ENCODE measurements at regions not wholly inside any gene's neighbourhood (a gene's known extent, or its start where the extent isn't known, plus 50 kb on each side); places are given as distances from the start of the nearest gene placed in this dataset.
A peak's percentile ranks its signal among the peaks of the same experiment; 100 is the strongest.
"Not testable (repeated sequence)": the region's sequence is repeated elsewhere in the genome, so short reads cannot be mapped to it uniquely, and the experiment has no call there.

DNA sequence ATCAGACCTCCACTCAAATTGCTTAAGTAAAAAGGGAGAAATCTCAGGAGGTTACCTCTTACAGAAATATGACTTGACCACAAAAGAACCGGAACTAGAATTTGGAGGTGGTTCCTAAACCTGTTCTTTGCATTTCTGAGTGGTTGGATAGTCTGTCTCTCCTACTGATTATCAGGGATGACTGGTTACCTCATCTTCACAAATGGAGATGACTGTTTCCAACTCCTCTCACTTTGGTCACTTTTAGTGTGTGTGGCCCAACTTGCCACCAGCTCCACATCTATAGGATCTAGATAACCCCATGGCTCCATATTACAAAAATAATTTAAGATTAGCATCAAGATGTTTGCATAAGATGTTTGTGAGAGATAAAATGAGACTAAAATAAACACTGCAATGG lies 95.5 kb downstream of the CCDC71L start:
- no peak overlapping the region for H3K4me3 Mint-ChIP-seq
- H3K9me3 Mint-ChIP-seq = no peaks in the 10 kb centered on the region
- H3K27me3 Mint-ChIP-seq = peaks cover 20 to 24% of the 10 kb centered on the region in 2 donors
- no peaks in the 10 kb centered on the region for H3K4me1 Mint-ChIP-seq (ENCODE audit: low read depth in 2 of 2)
- no peak overlapping the region for H3K27ac Mint-ChIP-seq
- DNase-seq (no peak), ATAC-seq (replicated peaks) (no peak)
- no peaks in the 10 kb centered on the region for H3K36me3 Mint-ChIP-seq (ENCODE audit: insufficient read depth)

DNA sequence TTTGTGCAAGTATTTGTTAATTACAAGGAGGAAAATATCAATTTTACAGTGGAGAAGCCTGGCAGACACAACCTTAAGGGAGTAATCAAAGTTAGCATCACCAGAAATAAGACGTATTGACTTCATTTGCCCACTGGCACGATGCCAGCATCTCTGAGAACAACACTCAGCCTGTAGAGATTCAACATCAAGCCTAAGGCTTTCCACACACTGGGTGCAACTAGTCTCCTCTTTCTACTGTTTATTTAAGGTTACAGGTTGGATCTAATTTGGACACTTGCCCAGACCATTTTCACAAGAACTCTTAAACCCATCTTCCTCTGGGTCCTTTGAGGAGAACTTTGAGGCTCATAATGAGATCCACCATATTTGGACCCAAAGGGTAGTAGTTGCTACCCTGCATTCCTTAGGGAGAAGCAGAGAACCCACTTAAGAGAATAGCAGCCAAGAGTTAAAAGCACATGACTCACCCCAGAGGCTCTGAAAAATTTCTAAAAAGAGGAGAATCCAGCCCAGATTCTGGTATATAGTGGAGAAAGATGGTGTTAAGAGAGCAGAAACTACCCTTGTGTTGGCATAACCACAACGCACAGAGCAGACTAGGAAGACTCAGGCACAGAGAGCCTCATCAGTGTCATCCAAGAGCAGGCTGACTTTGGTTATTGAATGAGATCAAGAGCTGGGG lies 97.3 kb downstream of the CCDC71L start:
- no peak overlapping the region for H3K4me3 Mint-ChIP-seq
- DNase-seq (no peak), ATAC-seq (replicated peaks) (no peak)
- H3K9me3 Mint-ChIP-seq = no peaks in the 10 kb centered on the region
- H3K4me1 Mint-ChIP-seq (ENCODE audit: low read depth in 2 of 2) = no peaks in the 10 kb centered on the region
- no peak overlapping the region for H3K27ac Mint-ChIP-seq
- H3K27me3 Mint-ChIP-seq = peaks cover 29 to 32% of the 10 kb centered on the region in 2 donors
- no peaks in the 10 kb centered on the region for H3K36me3 Mint-ChIP-seq (ENCODE audit: insufficient read depth)

DNA sequence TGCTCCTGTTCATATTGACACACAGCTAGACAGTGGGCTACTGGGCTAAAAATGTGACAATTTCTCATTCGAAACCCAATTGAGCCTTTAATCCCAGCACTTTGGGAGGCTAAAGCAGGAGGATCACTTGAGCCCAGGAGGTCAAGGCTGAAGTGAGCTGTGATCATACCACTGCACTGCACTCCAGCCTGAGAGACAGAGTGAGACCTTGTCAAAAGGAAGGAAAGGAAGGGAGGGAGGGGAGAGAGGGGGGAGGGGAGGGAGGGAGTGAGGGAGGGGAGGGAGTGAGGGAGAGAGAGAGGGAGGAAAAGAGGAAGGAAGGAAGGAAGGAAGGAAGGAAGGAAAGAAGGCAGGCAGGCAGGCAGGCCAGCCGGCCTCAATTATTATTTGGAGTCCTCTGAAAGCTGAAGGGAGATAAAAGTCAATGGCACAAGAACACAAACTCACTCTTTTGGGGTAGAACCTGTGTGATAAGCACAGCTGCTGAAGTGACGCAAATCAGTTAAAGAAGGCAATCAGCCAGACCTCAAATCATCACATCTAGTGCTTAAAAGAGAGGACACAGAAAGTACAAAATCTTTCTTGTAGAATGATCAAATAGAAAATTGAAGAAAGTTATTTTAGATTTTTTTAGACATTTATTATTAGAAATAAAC lies 98.1 kb downstream of the CCDC71L start:
- H3K9me3 Mint-ChIP-seq = no peaks in the 10 kb centered on the region
- H3K4me1 Mint-ChIP-seq (ENCODE audit: low read depth in 2 of 2) = no peaks in the 10 kb centered on the region
- H3K27ac Mint-ChIP-seq = no peak overlapping the region
- no peak for ATAC-seq (replicated peaks)
- peaks cover 30 to 32% of the 10 kb centered on the region in 2 donors for H3K27me3 Mint-ChIP-seq
- no peak overlapping the region for H3K4me3 Mint-ChIP-seq
- H3K36me3 Mint-ChIP-seq (ENCODE audit: insufficient read depth) = no peaks in the 10 kb centered on the region
- DNase-seq = no peak

- H3K9me3 Mint-ChIP-seq = no peaks in the 10 kb centered on the region
- DNase-seq (no peak), ATAC-seq (replicated peaks) (no peak)
- no peaks in the 10 kb centered on the region for H3K4me1 Mint-ChIP-seq (ENCODE audit: low read depth in 2 of 2)
- no peak overlapping the region for H3K27ac Mint-ChIP-seq
- H3K36me3 Mint-ChIP-seq (ENCODE audit: insufficient read depth) = no peaks in the 10 kb centered on the region
- H3K27me3 Mint-ChIP-seq = peaks cover 26 to 29% of the 10 kb centered on the region in 2 donors
- H3K4me3 Mint-ChIP-seq = no peak overlapping the region
Observed at GRCh38 chr7:106561666-106562411, 99.1 kb downstream of the CCDC71L start.

DNA sequence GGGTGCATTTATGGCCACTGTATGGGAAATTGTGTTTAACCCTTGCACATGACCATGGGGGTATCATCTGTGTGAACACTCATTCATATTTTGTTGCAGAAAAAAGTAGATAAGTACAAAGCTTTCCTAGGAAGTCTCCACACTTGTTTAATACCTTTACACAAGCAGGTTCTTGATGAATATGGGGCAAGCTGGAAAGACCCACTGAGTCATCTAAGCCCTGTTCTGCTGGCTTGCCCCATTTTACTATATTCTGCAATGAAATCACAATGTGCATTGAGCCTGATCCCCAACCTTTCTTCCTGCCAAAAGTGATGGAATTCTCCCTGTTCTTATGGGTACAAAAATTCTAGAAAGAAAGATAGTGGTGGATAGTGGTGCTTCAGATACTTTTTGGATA lies 99.8 kb downstream of the CCDC71L start:
- no peak for DNase-seq
- no peak overlapping the region for H3K27ac Mint-ChIP-seq
- H3K4me3 Mint-ChIP-seq = no peak overlapping the region
- no peaks in the 10 kb centered on the region for H3K9me3 Mint-ChIP-seq
- peaks cover 26 to 29% of the 10 kb centered on the region in 2 donors for H3K27me3 Mint-ChIP-seq
- H3K36me3 Mint-ChIP-seq (ENCODE audit: insufficient read depth) = no peaks in the 10 kb centered on the region
- H3K4me1 Mint-ChIP-seq (ENCODE audit: low read depth in 2 of 2) = no peaks in the 10 kb centered on the region
- ATAC-seq (replicated peaks) = no peak

GRCh38 chr7:106560482-106560881 lies 100.5 kb downstream of the CCDC71L start:
- no peaks in the 10 kb centered on the region for H3K4me1 Mint-ChIP-seq (ENCODE audit: low read depth in 2 of 2)
- H3K27ac Mint-ChIP-seq = no peak overlapping the region
- no peaks in the 10 kb centered on the region for H3K9me3 Mint-ChIP-seq
- DNase-seq (no peak), ATAC-seq (replicated peaks) (no peak)
- peaks cover 26 to 30% of the 10 kb centered on the region in 2 donors for H3K27me3 Mint-ChIP-seq
- H3K36me3 Mint-ChIP-seq (ENCODE audit: insufficient read depth) = no peaks in the 10 kb centered on the region
- H3K4me3 Mint-ChIP-seq = no peak overlapping the region

DNA sequence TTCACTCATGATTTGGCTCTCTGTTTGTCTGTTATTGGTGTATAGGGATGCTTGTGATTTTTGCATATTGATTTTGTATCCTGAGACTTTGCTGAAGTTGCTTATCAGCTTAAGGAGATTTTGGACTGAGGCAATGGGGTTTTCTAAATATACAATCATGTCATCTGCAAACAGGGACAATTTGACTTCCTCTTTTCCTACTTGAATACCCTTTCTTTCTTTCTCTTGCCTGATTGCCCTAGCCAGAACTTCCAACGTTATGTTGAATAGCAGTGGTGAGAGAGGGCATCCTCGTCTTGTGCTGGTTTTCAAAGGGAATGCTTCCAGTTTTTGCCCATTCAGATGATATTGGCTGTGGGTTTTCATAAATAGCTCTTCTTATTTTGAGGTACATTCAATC lies 104.7 kb downstream of the CCDC71L start:
- not testable (repeated sequence) for H3K4me1 Mint-ChIP-seq (ENCODE audit: low read depth in 2 of 2); H3K27ac Mint-ChIP-seq

DNA sequence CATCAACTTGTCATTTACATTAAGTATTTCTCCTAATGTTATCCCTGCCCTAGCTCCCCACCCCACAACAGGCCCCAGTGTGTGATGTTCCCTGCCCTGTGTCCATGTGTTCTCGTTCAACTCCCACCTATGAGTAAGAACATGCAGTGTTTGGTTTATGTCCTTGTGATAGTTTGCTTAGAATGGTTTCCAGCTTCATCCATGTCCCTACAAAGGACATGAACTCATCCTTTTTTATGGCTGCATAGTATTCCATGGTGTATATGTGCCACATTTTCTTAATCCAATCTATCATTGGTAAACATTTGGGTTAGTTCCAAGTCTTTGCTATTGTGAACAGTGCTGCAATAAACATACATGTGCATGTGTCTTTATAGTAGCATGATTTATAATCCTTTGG lies 106.3 kb downstream of the CCDC71L start:
- not testable (repeated sequence) for H3K4me1 Mint-ChIP-seq (ENCODE audit: low read depth in 2 of 2); H3K36me3 Mint-ChIP-seq (ENCODE audit: insufficient read depth); H3K9me3 Mint-ChIP-seq; H3K27ac Mint-ChIP-seq; ATAC-seq (replicated peaks); H3K4me3 Mint-ChIP-seq; DNase-seq
- peaks cover 15 to 20% of the 10 kb centered on the region in 2 donors for H3K27me3 Mint-ChIP-seq

More for the DNA sequence above, 104.7 kb downstream of the CCDC71L start:
- not testable (repeated sequence) for H3K4me3 Mint-ChIP-seq; H3K9me3 Mint-ChIP-seq; H3K36me3 Mint-ChIP-seq (ENCODE audit: insufficient read depth); DNase-seq; ATAC-seq (replicated peaks)
- peaks cover 25 to 26% of the 10 kb centered on the region in 2 donors for H3K27me3 Mint-ChIP-seq

DNA sequence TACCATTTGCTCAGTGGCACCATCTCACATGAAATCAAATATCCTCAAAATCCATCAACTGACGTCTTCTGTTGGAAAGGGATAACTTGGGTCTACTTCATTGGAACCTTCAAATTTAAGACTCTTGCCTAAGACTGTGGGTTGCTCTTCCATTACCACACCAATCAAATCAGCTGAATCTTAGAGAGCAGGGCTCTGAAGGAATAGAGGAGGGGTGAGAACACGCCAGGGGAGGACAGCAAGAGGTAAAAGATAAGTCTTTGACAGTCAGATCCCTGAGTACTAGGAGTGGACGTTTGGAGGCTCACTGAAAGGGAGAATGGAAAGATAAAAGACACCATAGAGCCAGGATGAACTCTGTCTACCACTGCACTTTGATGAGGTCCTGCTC lies 107.5 kb downstream of the CCDC71L start:
- DNase-seq = no peak
- no peak overlapping the region for H3K27ac Mint-ChIP-seq
- H3K27me3 Mint-ChIP-seq = peaks cover 3 to 11% of the 10 kb centered on the region in 2 donors
- no peaks in the 10 kb centered on the region for H3K36me3 Mint-ChIP-seq (ENCODE audit: insufficient read depth)
- H3K4me1 Mint-ChIP-seq (ENCODE audit: low read depth in 2 of 2) = no peaks in the 10 kb centered on the region
- peaks cover 0 to 5% of the 10 kb centered on the region in 2 donors for H3K9me3 Mint-ChIP-seq
- no peak for ATAC-seq (replicated peaks)
- no peak overlapping the region for H3K4me3 Mint-ChIP-seq

DNA sequence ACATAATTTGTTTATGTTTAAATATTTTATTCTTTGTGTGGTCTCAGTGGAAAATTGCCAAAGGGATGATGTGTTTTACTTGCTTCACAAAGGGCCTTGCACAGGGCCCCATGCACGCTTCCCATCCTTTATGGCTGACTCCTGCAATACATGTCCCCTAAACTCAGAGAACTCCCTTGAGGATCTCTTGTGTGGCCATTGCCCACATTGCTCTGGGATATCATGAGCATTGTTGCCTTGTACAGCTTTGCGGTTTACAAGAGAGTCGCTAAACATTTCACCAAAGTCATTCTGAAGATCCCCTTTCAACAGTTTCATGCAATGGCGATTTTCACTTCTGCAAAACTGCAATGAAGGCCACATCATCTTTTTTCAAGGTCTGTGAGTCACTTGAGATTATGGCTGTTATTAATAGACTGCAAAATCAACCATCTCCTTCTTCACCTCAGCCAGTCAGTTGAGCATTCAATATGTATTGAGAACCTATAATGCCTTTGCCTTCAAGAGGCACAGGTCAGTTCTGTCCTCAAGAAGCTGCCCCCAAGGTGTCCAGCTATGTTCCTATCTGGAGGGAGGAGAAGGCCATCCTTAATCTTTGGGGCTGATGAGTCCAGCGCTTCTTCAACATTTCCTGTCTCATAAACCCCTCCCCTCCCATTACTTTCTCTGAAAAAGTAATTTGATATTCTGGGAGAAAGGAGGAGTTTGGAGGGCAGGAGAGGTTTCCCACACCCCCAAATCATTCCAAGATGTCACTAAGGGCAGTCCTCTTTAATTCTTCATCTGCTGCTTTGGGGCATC lies 108.1 kb downstream of the CCDC71L start:
- no peak for DNase-seq
- peaks cover 0 to 5% of the 10 kb centered on the region in 2 donors for H3K9me3 Mint-ChIP-seq
- H3K36me3 Mint-ChIP-seq (ENCODE audit: insufficient read depth) = no peaks in the 10 kb centered on the region
- H3K27me3 Mint-ChIP-seq = peaks cover 0 to 11% of the 10 kb centered on the region in 2 donors
- H3K27ac Mint-ChIP-seq = no peak overlapping the region
- no peaks in the 10 kb centered on the region for H3K4me1 Mint-ChIP-seq (ENCODE audit: low read depth in 2 of 2)
- no peak overlapping the region for H3K4me3 Mint-ChIP-seq
- peak; percentile 37 for ATAC-seq (replicated peaks)

DNA sequence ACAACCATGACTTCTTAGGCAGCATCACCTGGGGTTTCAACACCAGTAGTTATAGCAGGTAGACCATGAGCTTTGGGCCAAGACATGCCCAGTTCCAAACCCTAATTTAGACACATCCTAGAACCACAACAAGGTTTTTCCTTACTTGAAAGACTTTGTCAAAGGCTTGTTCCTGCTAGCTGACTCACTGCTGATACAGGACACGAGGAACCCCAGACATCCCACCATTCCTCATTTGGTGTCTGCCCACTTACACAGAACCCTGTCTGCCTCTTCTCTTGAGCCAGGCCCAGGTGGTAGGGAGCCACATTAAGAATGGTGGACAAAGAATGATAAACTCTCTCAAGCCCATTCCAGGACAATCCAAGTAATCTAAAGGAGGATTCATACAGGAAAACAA lies 109.0 kb downstream of the CCDC71L start:
- peaks cover 0 to 6% of the 10 kb centered on the region in 2 donors for H3K27me3 Mint-ChIP-seq
- H3K36me3 Mint-ChIP-seq (ENCODE audit: insufficient read depth) = no peaks in the 10 kb centered on the region
- ATAC-seq (replicated peaks) = no peak
- DNase-seq = no peak
- H3K4me1 Mint-ChIP-seq (ENCODE audit: low read depth in 2 of 2) = no peaks in the 10 kb centered on the region
- no peak overlapping the region for H3K27ac Mint-ChIP-seq
- peaks cover 0 to 5% of the 10 kb centered on the region in 2 donors for H3K9me3 Mint-ChIP-seq
- H3K4me3 Mint-ChIP-seq = no peak overlapping the region

DNA sequence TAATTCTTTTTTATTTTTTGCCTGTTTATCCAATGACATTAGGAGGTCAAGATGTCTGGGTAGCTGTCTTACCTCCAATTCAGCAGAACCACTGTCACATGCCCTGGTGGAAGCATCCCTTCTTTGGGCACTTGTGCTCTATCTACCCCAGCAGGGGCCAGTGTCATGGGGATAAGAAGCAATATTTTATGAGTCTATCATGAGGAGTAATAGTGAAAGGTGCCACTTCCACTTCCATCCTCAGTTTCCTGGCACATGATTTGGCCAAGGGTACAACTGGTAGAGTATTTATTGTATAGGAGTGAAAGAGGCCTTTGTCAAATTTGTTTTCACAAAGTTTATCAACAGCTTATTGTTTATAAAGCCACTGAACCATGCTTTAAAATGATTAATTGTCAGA lies 112.5 kb downstream of the CCDC71L start:
- Mint-ChIP-seq H3K36me3 (ENCODE audit: insufficient read depth) (no peaks in the 10 kb centered on the region), H3K4me3 (no peak overlapping the region), H3K27me3 (peaks cover 0 to 1% of the 10 kb centered on the region in 2 donors), H3K9me3 (no peaks in the 10 kb centered on the region), H3K27ac (no peak overlapping the region), H3K4me1 (ENCODE audit: low read depth in 2 of 2) (no peaks in the 10 kb centered on the region)
- ATAC-seq (replicated peaks) (no peak), DNase-seq (no peak)

- Mint-ChIP-seq H3K4me3 (no peak overlapping the region), H3K27ac (no peak overlapping the region), H3K36me3 (ENCODE audit: insufficient read depth) (no peaks in the 10 kb centered on the region), H3K27me3 (peaks cover 0 to 13% of the 10 kb centered on the region in 2 donors), H3K4me1 (ENCODE audit: low read depth in 2 of 2) (peaks cover 3 to 4% of the 10 kb centered on the region in 2 donors), H3K9me3 (no peaks in the 10 kb centered on the region)
- DNase-seq (no peak), ATAC-seq (replicated peaks) (no peak)
Observed at GRCh38 chr7:106545275-106545674, 115.7 kb downstream of the CCDC71L start.

Data from effector memory CD8-positive, alpha-beta T cell (primary cell).